H1 (cell line): ENCODE measurements at regions not wholly inside any gene's neighbourhood (a gene's known extent, or its start where the extent isn't known, plus 50 kb on each side); places are given as distances from the start of the nearest gene placed in this dataset.

ENCODE experiments used
- CTCF ChIA-PET: fragments of 300-600 bp; sonication (Branson Sonifier 250); formaldehyde crosslinking; loops from one replicate; lab custom pipeline; 2021; ENCODE audit not compliant: partially characterized antibody; lab: Charles Lee
- POLR2A ChIA-PET: fragments of 300-600 bp; sonication (Branson Sonifier 250); formaldehyde crosslinking; loops from one replicate; lab custom pipeline; 2021; ENCODE audit warnings: inconsistent platforms; ENCODE audit not compliant: partially characterized antibody; lab: Charles Lee
- DNase-seq, 2 experiments: peaks; one replicate each; pipeline versions ENCODE4 v3.0.0 to v3.0.0-alpha.2; 2010 to 2022; ENCODE audit warnings: low spot score in 2 of 2, low read depth in 1 of 2, mixed read lengths in 1 of 2
- FAIRE-seq: peaks from 2 replicates; lab custom pipeline; 2011; peaks lifted over from hg19 to GRCh38; lab: Jason Lieb, UNC
- H2AFZ ChIP-seq: 2 replicates; pipeline ENCODE4 v1.8.1; 2012; ENCODE audit warnings: low read length, inconsistent platforms
- H2AK5ac ChIP-seq: 2 replicates; pipeline ENCODE4 v1.6.1; 2013; ENCODE audit warnings: low read depth, low read length
- H2BK120ac ChIP-seq: replicated peaks from 2 replicates; pipeline ENCODE3; 2013; ENCODE audit warnings: low read depth, low read length, inconsistent platforms
- H2BK12ac ChIP-seq: 2 replicates; pipeline ENCODE4 v1.6.1; 2013; ENCODE audit warnings: low read depth, low read length
- H2BK15ac ChIP-seq: 2 replicates; pipeline ENCODE4 v1.6.1; 2013; ENCODE audit warnings: low read length
- H2BK20ac ChIP-seq: 2 replicates; pipeline ENCODE4 v1.6.1; 2013; ENCODE audit warnings: low read length
- H2BK5ac ChIP-seq: 2 replicates; pipeline ENCODE4 v1.6.1; 2013; ENCODE audit warnings: low read depth, low read length
- H3K14ac ChIP-seq: 2 replicates; pipeline ENCODE4 v1.6.1; 2013; ENCODE audit warnings: inconsistent platforms; ENCODE audit not compliant: insufficient read length
- H3K18ac ChIP-seq: 2 replicates; pipeline ENCODE4 v1.6.1; 2013; ENCODE audit warnings: low read length; ENCODE audit errors: extremely low read depth
- H3K23ac ChIP-seq: 2 replicates; pipeline ENCODE4 v1.6.1; 2013; ENCODE audit warnings: inconsistent platforms; ENCODE audit not compliant: insufficient read length
- H3K23me2 ChIP-seq: 2 replicates; pipeline ENCODE4 v1.6.1; 2013; ENCODE audit warnings: low read depth, low read length
- H3K27ac ChIP-seq: 2 replicates; pipeline ENCODE4 v1.6.1; 2011; ENCODE audit warnings: low read depth, low read length, inconsistent platforms
- H3K27me3 ChIP-seq, 4 experiments: replicated peaks in 1 of 4; 1 replicate in 1 of 4; 2 replicates in 3 of 4; pipeline versions ENCODE4 v1.6.1 to v1.8.1; 2011 to 2013; ENCODE audit warnings: low read length in 3 of 4, mild to moderate bottlenecking in 3 of 4, inconsistent platforms in 2 of 4, mixed read lengths in 2 of 4, moderate library complexity in 1 of 4; ENCODE audit not compliant: control insufficient read depth in 3 of 4, insufficient read depth in 3 of 4; ENCODE audit errors: extremely low read depth in 1 of 4
- H3K36me3 ChIP-seq, 4 experiments: 2 replicates each; pipeline versions ENCODE4 v1.6.1 to v1.8.1; 2011 to 2013; ENCODE audit warnings: mild to moderate bottlenecking in 4 of 4, low read length in 3 of 4, moderate library complexity in 2 of 4, control low read depth in 1 of 4, inconsistent platforms in 1 of 4; ENCODE audit not compliant: insufficient read depth in 4 of 4, control insufficient read depth in 2 of 4
- H3K4ac ChIP-seq: replicated peaks from 2 replicates; pipeline ENCODE3; 2013; ENCODE audit warnings: low read length, low read depth, mixed read lengths, inconsistent platforms; ENCODE audit not compliant: insufficient read length
- H3K4me1 ChIP-seq, 4 experiments: replicated peaks in 1 of 4; 1 replicate in 1 of 4; 2 replicates in 3 of 4; pipeline versions ENCODE4 v1.6.1 to v1.8.1; 2011 to 2013; ENCODE audit warnings: low read length in 3 of 4, inconsistent platforms in 2 of 4, mixed read lengths in 1 of 4; ENCODE audit not compliant: insufficient read depth in 4 of 4, control insufficient read depth in 3 of 4
- H3K4me2 ChIP-seq, 2 experiments: 2 replicates each; pipeline versions ENCODE4 v1.6.1 to v1.8.1; 2011 to 2013; ENCODE audit warnings: low read depth in 2 of 2, low read length in 2 of 2, control low read depth in 1 of 2, inconsistent platforms in 1 of 2, mild to moderate bottlenecking in 1 of 2; ENCODE audit not compliant: insufficient read depth in 1 of 2
- H3K4me3 ChIP-seq, 4 experiments: fragments of 200-600, 300-600 bp in 1 of 4; sonication (generic), shearing (Covaris generic), sonication (Bioruptor Twin) in 1 of 4; 2 replicates each; pipeline versions ENCODE4 v1.5.1 to v1.8.1; 2011 to 2016; ENCODE audit warnings: low read length in 4 of 4, low read depth in 3 of 4, control low read depth in 2 of 4, inconsistent platforms in 2 of 4, mild to moderate bottlenecking in 2 of 4, mixed read lengths in 1 of 4, moderate library complexity in 1 of 4; ENCODE audit not compliant: insufficient read depth in 2 of 4; ENCODE audit errors: extremely low read depth in 1 of 4
- H3K56ac ChIP-seq: replicated peaks from 2 replicates; pipeline ENCODE3; 2013; ENCODE audit warnings: low read depth, mild to moderate bottlenecking, mixed read lengths, low read length, inconsistent platforms; ENCODE audit not compliant: insufficient read length
- H3K79me1 ChIP-seq: 2 replicates; pipeline ENCODE4 v1.6.1; 2013; ENCODE audit warnings: low read depth, low read length, control low read depth
- H3K79me2 ChIP-seq, 2 experiments: 2 replicates each; pipeline versions ENCODE4 v1.6.1 to v1.8.1; 2012 to 2013; ENCODE audit warnings: low read length in 2 of 2, mild to moderate bottlenecking in 2 of 2, inconsistent platforms in 1 of 2; ENCODE audit not compliant: insufficient read depth in 2 of 2, control insufficient read depth in 1 of 2
- H3K9ac ChIP-seq, 4 experiments: replicated peaks in 1 of 4; 1 replicate in 1 of 4; 2 replicates in 3 of 4; pipeline versions ENCODE4 v1.6.1 to v1.8.1; 2011 to 2013; ENCODE audit warnings: low read depth in 3 of 4, low read length in 3 of 4, control low read depth in 2 of 4, mild to moderate bottlenecking in 2 of 4, moderate library complexity in 2 of 4, inconsistent platforms in 1 of 4; ENCODE audit errors: extremely low read depth in 1 of 4
- H3K9me3 ChIP-seq, 2 experiments: 2 replicates each; pipeline versions ENCODE4 v1.6.1 to v1.8.1; 2012 to 2013; ENCODE audit warnings: mild to moderate bottlenecking in 2 of 2, moderate library complexity in 2 of 2, control low read depth in 1 of 2, inconsistent platforms in 1 of 2, low read depth in 1 of 2, low read length in 1 of 2, mixed read lengths in 1 of 2; ENCODE audit not compliant: insufficient read depth in 2 of 2
- H4K20me1 ChIP-seq, 2 experiments: replicated peaks in 1 of 2; 2 replicates each; pipeline versions ENCODE3 to v1.8.1; 2011 to 2013; ENCODE audit warnings: inconsistent platforms in 2 of 2, low read length in 2 of 2, mild to moderate bottlenecking in 1 of 2; ENCODE audit not compliant: insufficient read depth in 2 of 2, control insufficient read depth in 1 of 2
- H4K5ac ChIP-seq: 2 replicates; pipeline ENCODE4 v1.6.1; 2013; ENCODE audit warnings: low read length, low read depth, mixed read lengths, inconsistent platforms; ENCODE audit not compliant: insufficient read length
- H4K8ac ChIP-seq: 2 replicates; pipeline ENCODE4 v1.8.0; 2013; ENCODE audit warnings: mild to moderate bottlenecking, moderate library complexity, low read length, inconsistent platforms; ENCODE audit not compliant: insufficient read depth; ENCODE audit errors: extremely low read depth
- H4K91ac ChIP-seq: replicated peaks from 2 replicates; pipeline ENCODE3; 2013; ENCODE audit warnings: low read length, mixed read lengths, inconsistent platforms; ENCODE audit not compliant: insufficient read length
- ATF2 ChIP-seq: IDR thresholded peaks from 2 replicates; pipeline ENCODE4 v1.6.1; 2012; ENCODE audit warnings: low read length, inconsistent platforms
- KDM4A ChIP-seq: IDR thresholded peaks from one replicate; pipeline ENCODE4 v1.7.1; 2012; ENCODE audit warnings: low read depth, mild to moderate bottlenecking, moderate library complexity, low read length, inconsistent platforms; ENCODE audit not compliant: severe bottlenecking
- RAD21 ChIP-seq, 2 experiments: IDR thresholded peaks in 1 of 2; conservative IDR thresholded peaks in 1 of 2; 2 replicates each; pipeline ENCODE4 v1.6.1; 2011; ENCODE audit warnings: low read depth in 2 of 2, low read length in 2 of 2, improper control_type of control experiment in 1 of 2, inconsistent platforms in 1 of 2, mild to moderate bottlenecking in 1 of 2, moderate library complexity in 1 of 2
- SRF ChIP-seq: IDR thresholded peaks from 2 replicates; pipeline ENCODE4 v1.6.1; 2011; ENCODE audit warnings: mild to moderate bottlenecking, low read depth, low read length, moderate library complexity
- WGBS, 2 experiments: shearing (Covaris generic) in 1 of 2; methylation state at CpG; one replicate each; pipeline versions ENCODE4 v1.1.6 to v1.1.7; 2013 to 2015; ENCODE audit warnings: low lambda C conversion rate in 2 of 2, mixed read lengths in 2 of 2, inconsistent platforms in 1 of 2, low coverage in 1 of 2, missing lambda C conversion rate in 1 of 2; ENCODE audit not compliant: insufficient replicate concordance in 2 of 2, insufficient coverage in 1 of 2, insufficient read length in 1 of 2; ENCODE audit errors: extremely low coverage in 1 of 2, missing lambda C conversion rate in 1 of 2; 5-methylcytosine and 5-hydroxymethylcytosine counted together

GRCh38 chr10:10047426-10047825 is 970.2 kb upstream of the CELF2 start:
- Histone ChIP-seq H3K23ac (no peak overlapping the region), H3K56ac (no peak overlapping the region), H2BK12ac (no peak overlapping the region), H3K9ac (no peak overlapping the region), H2BK15ac (no peak overlapping the region), H3K18ac (no peak overlapping the region), H2BK5ac (no peak overlapping the region), H3K79me1 (no peaks in the 10 kb centered on the region), H2BK20ac (no peak overlapping the region), H3K4me1 (no peaks in the 10 kb centered on the region), H3K14ac (no peak overlapping the region), H3K4me3 (no peak overlapping the region), H4K91ac (no peak overlapping the region), H3K4me2 (no peak overlapping the region), H3K79me2 (no peaks in the 10 kb centered on the region), H3K9me3 (no peaks in the 10 kb centered on the region), H4K5ac (no peak overlapping the region), H3K23me2 (no peaks in the 10 kb centered on the region), H2BK120ac (no peak overlapping the region), H2AFZ (no peak overlapping the region), H3K27me3 (no peaks in the 10 kb centered on the region), H2AK5ac (no peak overlapping the region), H3K27ac (no peak overlapping the region), H4K8ac (no peak overlapping the region), H3K4ac (no peak overlapping the region), H3K36me3 (no peaks in the 10 kb centered on the region), H4K20me1 (no peaks in the 10 kb centered on the region)
- CTCF ChIA-PET = no interaction called here
- POLR2A ChIA-PET = no interaction called here
- FAIRE-seq (no peak), DNase-seq (no peak)
- TF ChIP-seq SRF = no peak
- no peak for TF ChIP-seq ATF2
- no peak for TF ChIP-seq KDM4A
- TF ChIP-seq RAD21 (IDR thresholded peaks at IDR 0.05 in 1 of 2, conservative IDR thresholded peaks at IDR 0.05 in 1 of 2; ENCODE audit: low read depth in 2 of 2, low read length in 2 of 2) = no peak
- 93% methylated on average over 7 of the region's 7 CpGs; no CpG with 5 or more reads in 1 of the 2 experiments for WGBS, 2 experiments
